HUES64 (cell line): ENCODE measurements at regions not wholly inside any gene's neighbourhood (a gene's known extent, or its start where the extent isn't known, plus 50 kb on each side); places are given as distances from the start of the nearest gene placed in this dataset.
"Not testable (repeated sequence)": the region's sequence is repeated elsewhere in the genome, so short reads cannot be mapped to it uniquely, and the experiment has no call there.

ENCODE experiments used
- H3K27ac ChIP-seq: 2 replicates; pipeline ENCODE4 v1.7.0; 2013; ENCODE audit warnings: low read depth, low read length, inconsistent platforms
- H3K27me3 ChIP-seq: 2 replicates; pipeline ENCODE4 v1.6.1; 2013; ENCODE audit warnings: mild to moderate bottlenecking, low read length; ENCODE audit not compliant: insufficient read depth
- H3K36me3 ChIP-seq: 2 replicates; pipeline ENCODE4 v1.6.1; 2013; ENCODE audit warnings: mild to moderate bottlenecking, low read length; ENCODE audit not compliant: insufficient read depth
- H3K4me1 ChIP-seq: 2 replicates; pipeline ENCODE4 v1.6.1; 2013; ENCODE audit warnings: mild to moderate bottlenecking, low read length, moderate library complexity; ENCODE audit not compliant: insufficient read depth
- H3K4me3 ChIP-seq: 2 replicates; pipeline ENCODE4 v1.5.1; 2013; ENCODE audit warnings: mild to moderate bottlenecking, low read length, moderate library complexity
- H3K9ac ChIP-seq: 2 replicates; pipeline ENCODE4 v1.6.1; 2013; ENCODE audit warnings: mild to moderate bottlenecking, low read depth, low read length
- H3K9me3 ChIP-seq: 2 replicates; pipeline ENCODE4 v1.6.1; 2013; ENCODE audit warnings: low read depth, low read length; ENCODE audit not compliant: insufficient read depth
- WGBS: fragments of 150-250, 120-280 bp; methylation state at CpG from one replicate; pipeline ENCODE4 v1.1.7; 2013; ENCODE audit warnings: missing lambda C conversion rate; 5-methylcytosine and 5-hydroxymethylcytosine counted together

DNA sequence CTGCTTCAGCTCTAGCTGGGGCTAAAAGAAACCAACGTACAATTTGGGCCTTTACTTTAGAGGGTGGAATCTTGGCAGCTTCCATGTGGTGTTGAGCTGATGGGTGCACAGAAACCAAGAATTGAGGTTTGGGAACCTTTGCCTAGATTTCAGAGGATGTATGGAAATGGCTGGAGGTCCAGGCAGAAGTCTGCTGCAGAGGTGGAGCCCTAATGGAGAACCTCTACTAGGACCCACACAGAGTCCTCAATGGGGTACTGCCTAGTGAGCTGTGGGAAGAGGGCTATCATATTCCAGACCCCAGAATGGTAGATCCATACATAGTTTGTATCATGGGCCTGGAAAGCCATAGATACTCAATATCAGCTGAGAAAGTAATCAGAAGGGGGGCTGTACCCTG lies 500.4 kb upstream of the ATP2B1 start:
- Histone ChIP-seq H3K36me3 (no peaks in the 10 kb centered on the region), H3K9ac (no peak overlapping the region), H3K4me1 (no peaks in the 10 kb centered on the region), H3K27me3 (no peaks in the 10 kb centered on the region), H3K9me3 (peaks cover 19% of the 10 kb centered on the region), H3K27ac (no peak overlapping the region), H3K4me3 (no peak overlapping the region)
- 95% methylated on average over 1 of the region's 1 CpG for WGBS

DNA sequence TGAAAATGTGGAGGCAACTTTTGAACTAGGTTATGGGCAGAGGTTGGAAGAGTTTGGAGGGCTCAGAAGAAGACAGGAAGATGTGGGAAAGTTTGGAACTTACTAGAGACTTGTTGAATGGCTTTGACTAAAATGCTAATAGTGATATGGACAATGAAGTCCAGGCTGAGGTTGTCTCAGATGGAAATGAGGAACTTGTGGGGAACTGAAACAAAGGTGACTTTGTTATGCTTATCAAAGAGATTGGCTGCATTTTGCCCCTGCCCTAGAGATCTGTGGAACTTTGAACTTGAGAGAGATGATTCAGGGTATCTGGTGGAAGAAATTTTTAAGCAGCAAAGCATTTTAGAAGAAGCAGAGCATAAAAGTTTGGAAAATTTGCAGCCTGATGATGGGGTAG lies 499.7 kb upstream of the ATP2B1 start:
- not testable (repeated sequence) for H3K27me3 ChIP-seq, H3K4me3 ChIP-seq, H3K27ac ChIP-seq, H3K4me1 ChIP-seq, H3K36me3 ChIP-seq, H3K9ac ChIP-seq
- peaks cover 19% of the 10 kb centered on the region for H3K9me3 ChIP-seq

DNA sequence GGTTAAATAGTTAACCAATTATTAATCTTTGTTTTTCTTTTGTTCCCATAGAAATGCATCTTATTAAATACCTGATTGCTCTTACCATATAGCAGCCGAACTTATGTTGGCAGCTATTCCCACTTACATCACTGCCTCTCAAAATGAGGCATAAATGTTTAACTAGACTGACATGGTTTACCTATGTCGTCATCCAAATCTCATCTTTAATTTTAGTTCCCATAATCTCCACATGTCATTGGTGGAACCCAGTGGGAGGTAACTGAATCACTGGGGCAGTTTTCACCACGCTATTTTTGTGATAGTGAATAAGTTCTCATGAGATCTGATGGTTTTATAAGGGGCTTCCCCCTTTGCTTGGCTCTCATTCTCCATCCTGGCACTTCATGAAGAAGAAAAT lies 499.2 kb upstream of the ATP2B1 start:
- 96% methylated on average over 3 of the region's 3 CpGs for WGBS
- no peak overlapping the region for H3K9ac ChIP-seq
- no peaks in the 10 kb centered on the region for H3K4me1 ChIP-seq
- H3K36me3 ChIP-seq: no peaks in the 10 kb centered on the region
- H3K27me3 ChIP-seq: no peaks in the 10 kb centered on the region
- no peak overlapping the region for H3K27ac ChIP-seq
- peaks cover 19% of the 10 kb centered on the region for H3K9me3 ChIP-seq
- H3K4me3 ChIP-seq: no peak overlapping the region

DNA sequence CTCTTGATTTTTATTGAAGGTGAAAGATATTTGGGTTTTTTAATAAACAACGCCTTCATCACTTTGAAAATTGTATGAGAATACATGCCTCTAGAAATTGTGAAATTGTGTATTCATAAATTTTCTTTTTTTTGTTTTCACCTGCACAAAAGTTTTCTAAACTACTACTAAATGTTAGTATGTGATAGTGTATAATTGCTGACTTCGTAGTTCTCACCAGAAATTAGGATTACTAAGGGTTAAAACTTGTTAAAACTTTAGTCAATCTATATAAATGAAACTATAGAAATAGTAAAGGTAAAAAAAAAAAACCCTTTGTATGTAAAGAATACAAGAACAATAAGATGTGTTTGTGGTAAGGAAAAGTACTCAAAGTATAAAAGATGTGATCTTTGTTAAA lies 496.5 kb upstream of the ATP2B1 start:
- H3K4me3 ChIP-seq: no peak overlapping the region

DNA sequence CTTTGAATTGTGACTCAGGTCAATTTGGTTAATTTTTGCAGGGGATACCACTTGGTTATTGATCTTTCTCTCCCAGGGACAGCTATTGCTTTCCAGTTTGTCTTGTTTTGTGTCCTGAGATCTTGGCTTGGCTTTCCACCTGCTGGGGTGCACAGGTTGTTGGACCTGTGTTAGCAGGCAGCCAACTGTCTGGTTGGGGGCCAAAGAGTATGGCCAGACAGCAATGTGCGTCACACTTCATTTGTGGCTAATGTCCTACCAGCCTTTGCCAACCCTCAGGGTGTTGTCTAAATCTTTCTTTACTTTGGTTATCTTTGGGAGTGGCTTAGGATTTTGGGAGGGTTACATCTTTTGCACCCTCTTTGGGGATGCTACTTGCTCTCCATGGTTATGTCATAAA lies 494.9 kb upstream of the ATP2B1 start:
- WGBS: 100% methylated on average over 1 of the region's 1 CpG
- no peaks in the 10 kb centered on the region for H3K36me3 ChIP-seq
- 0 out of 2 replicates have a peak, but pooled peaks cover 5% of the 10 kb centered on the region for H3K9me3 ChIP-seq
- H3K4me3 ChIP-seq: no peak overlapping the region
- H3K27me3 ChIP-seq: no peaks in the 10 kb centered on the region
- H3K27ac ChIP-seq: no peak overlapping the region
- H3K4me1 ChIP-seq: 0 out of 2 replicates have a peak, but pooled peaks cover 6% of the 10 kb centered on the region
- H3K9ac ChIP-seq: no peak overlapping the region

More for the DNA sequence above, 496.5 kb upstream of the ATP2B1 start:
- Histone ChIP-seq H3K9me3 (peaks cover 19% of the 10 kb centered on the region), H3K27ac (no peak overlapping the region), H3K4me1 (no peaks in the 10 kb centered on the region), H3K36me3 (no peaks in the 10 kb centered on the region), H3K27me3 (no peaks in the 10 kb centered on the region), H3K9ac (no peak overlapping the region)
- WGBS: 91% methylated on average over 1 of the region's 2 CpGs

DNA sequence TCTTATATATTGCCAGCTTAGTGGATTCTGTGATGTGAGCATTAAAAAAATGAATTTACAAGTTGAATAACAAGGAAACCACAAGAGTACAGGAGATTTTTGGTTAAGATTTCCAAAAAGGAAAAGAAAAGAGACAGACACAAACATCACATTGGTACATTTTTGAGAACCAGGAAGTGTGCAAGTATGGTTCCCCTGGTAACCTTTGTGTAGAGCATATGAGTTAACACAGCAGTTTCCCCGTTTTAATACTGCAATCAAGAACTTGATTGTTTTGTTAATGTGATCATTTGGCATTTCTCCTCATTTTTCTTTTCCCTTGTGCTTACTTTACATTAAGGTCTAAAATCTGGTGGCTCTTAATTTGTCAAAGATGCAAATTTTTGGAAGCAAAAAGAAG lies 490.4 kb upstream of the ATP2B1 start:
- no peaks in the 10 kb centered on the region for H3K36me3 ChIP-seq
- WGBS: 80% methylated on average over 1 of the region's 1 CpG
- H3K9me3 ChIP-seq: no peaks in the 10 kb centered on the region
- H3K27me3 ChIP-seq: no peaks in the 10 kb centered on the region
- no peak overlapping the region for H3K9ac ChIP-seq
- H3K27ac ChIP-seq: no peak overlapping the region
- 0 out of 2 replicates have a peak, but pooled peaks cover 6% of the 10 kb centered on the region for H3K4me1 ChIP-seq
- no peak overlapping the region for H3K4me3 ChIP-seq

DNA sequence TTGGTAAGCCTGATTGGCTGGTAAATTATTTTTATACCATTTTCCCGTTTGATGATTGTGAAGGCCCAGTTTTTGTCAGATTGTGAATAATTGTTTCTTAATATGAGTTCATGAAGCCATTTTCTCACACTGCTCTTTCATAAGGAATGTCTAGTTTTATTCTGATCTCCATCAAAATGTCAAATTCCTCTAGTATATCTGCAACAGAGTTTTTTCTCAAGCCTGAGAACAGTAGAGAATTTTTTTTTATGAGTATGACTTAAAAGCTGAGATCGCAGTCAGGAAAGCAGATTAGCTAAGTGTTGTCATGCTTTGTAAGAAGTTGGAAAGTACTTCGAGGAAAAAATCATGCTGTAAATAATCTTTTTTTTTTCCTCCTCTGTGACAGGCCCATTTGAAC lies 484.9 kb upstream of the ATP2B1 start:
- no peak overlapping the region for H3K9ac ChIP-seq
- WGBS: 98% methylated on average over 2 of the region's 3 CpGs
- H3K4me3 ChIP-seq: no peak overlapping the region
- no peaks in the 10 kb centered on the region for H3K4me1 ChIP-seq
- no peaks in the 10 kb centered on the region for H3K9me3 ChIP-seq
- H3K36me3 ChIP-seq: no peaks in the 10 kb centered on the region
- H3K27ac ChIP-seq: no peak overlapping the region
- no peaks in the 10 kb centered on the region for H3K27me3 ChIP-seq

DNA sequence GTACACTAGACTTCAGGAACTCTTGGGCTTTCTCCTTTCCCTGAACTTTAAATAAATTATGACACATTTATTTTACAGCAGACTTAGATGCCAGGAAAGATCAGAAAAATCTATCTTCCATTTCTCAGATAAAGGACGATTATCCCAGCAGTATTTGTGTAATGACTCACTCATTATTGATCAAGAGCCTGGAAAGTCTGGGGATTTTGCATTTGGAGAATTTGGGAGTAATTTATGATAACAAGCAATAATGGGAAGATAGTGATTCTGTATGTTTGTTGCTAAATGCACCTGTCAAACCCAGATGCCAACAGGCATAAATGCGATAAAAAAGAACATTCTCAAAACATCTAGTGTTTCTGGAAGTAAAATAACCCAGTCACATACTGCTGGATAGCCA lies 480.2 kb upstream of the ATP2B1 start:
- no peak overlapping the region for H3K27ac ChIP-seq
- peaks cover 7% of the 10 kb centered on the region; the same call in 1 of the 2 replicates for H3K9me3 ChIP-seq

DNA sequence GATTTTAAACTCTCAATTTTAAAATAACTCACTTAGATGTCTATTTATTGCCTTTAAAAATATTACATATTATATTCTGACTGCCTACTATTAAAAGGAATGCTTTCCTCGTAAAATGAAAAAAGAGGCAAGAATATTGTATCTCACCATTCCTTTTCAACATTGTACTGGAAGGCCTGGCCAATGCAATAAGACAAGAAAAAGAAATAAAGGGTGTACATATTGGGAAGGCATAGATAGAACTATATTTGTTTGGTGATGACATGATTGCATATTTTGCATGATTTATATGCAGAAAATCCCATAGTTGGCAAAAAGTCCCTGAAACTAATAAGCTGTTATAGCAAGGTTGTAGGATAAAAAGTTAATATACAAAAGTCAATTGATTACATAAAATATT lies 474.6 kb upstream of the ATP2B1 start:
- WGBS: no CpG with 5 or more reads among the region's 1 CpG
- no peak overlapping the region for H3K9ac ChIP-seq

More for the DNA sequence above, 480.2 kb upstream of the ATP2B1 start:
- Histone ChIP-seq H3K36me3 (no peaks in the 10 kb centered on the region), H3K4me3 (no peak overlapping the region), H3K4me1 (no peaks in the 10 kb centered on the region), H3K9ac (no peak overlapping the region), H3K27me3 (no peaks in the 10 kb centered on the region)
- 100% methylated on average over 2 of the region's 2 CpGs for WGBS

DNA sequence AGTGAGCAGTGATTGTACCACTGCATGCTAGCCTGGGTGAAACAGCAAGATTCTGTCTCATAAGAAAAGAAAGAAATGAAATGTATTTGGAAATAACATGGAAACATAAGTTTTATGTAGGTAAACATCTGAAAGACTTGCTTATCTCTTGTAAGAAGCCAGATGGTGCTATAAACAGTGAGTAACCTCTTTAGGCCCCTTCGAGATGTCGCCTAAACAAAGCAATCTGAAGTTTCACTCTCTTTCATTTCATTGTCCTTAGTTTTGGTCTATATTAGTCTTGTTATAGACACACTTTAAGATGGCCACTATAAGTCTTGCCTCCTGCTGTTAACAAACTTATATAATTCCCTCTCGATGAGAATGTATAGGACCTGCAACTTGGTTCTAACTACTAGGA lies 472.6 kb upstream of the ATP2B1 start:
- Histone ChIP-seq H3K27me3 (no peaks in the 10 kb centered on the region), H3K36me3 (no peaks in the 10 kb centered on the region), H3K9me3 (peaks cover 19% of the 10 kb centered on the region; the same call in 1 of the 2 replicates), H3K9ac (no peak overlapping the region), H3K27ac (no peak overlapping the region), H3K4me3 (no peak overlapping the region), H3K4me1 (no peaks in the 10 kb centered on the region)
- WGBS: 100% methylated on average over 3 of the region's 3 CpGs

More for the DNA sequence above, 474.6 kb upstream of the ATP2B1 start:
- Histone ChIP-seq H3K4me3 (no peak overlapping the region), H3K4me1 (no peaks in the 10 kb centered on the region), H3K27ac (no peak overlapping the region), H3K9me3 (peaks cover 19% of the 10 kb centered on the region; the same call in 1 of the 2 replicates), H3K27me3 (no peaks in the 10 kb centered on the region), H3K36me3 (no peaks in the 10 kb centered on the region)

DNA sequence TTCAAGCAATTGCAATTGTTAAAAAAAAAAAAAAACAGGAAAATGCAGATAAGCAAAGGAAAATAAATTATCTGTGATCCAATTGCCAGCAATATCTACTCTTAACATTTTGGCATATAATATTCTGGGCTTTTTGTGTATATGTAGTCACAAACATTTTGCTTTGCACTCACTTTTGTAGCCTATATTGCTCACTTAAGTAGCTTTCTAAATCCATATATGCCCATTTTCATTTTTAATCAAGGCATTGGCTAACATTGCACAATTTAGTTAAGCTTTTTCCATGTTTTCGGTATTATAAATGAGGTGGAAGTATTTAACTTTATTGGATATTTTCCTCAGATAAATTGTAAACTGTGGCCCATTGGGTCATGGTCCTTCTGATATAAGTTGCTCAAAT lies 466.3 kb upstream of the ATP2B1 start:
- Histone ChIP-seq H3K4me1 (no peaks in the 10 kb centered on the region), H3K27ac (no peak overlapping the region), H3K9me3 (no peaks in the 10 kb centered on the region), H3K36me3 (no peaks in the 10 kb centered on the region), H3K9ac (no peak overlapping the region), H3K27me3 (no peaks in the 10 kb centered on the region), H3K4me3 (no peak overlapping the region)
- WGBS: 100% methylated on average over 1 of the region's 1 CpG

DNA sequence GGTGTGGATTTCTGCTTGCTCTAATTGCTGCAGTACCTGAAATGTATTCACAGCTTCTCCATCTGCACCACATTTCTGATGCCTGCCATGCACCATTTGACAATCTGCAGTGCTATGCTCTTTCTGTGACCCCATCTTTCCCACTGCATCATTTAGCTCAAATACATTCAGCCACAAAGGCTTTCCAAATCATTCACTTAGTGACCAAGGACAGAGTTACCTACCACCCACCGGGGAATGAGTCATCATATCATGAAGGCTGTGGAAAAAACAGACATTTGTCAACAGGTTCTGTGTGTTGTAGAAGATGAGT lies 465.5 kb upstream of the ATP2B1 start:
- WGBS: 100% methylated on average over 1 of the region's 1 CpG
- Histone ChIP-seq H3K4me1 (no peaks in the 10 kb centered on the region), H3K9ac (no peak overlapping the region), H3K36me3 (no peaks in the 10 kb centered on the region), H3K4me3 (no peak overlapping the region), H3K27ac (no peak overlapping the region), H3K9me3 (no peaks in the 10 kb centered on the region), H3K27me3 (no peaks in the 10 kb centered on the region)
